Neuron (in vitro differentiated cells): ENCODE measurements at regions not wholly inside any gene's neighbourhood (a gene's known extent, or its start where the extent isn't known, plus 50 kb on each side); places are given as distances from the start of the nearest gene placed in this dataset.

Experiments used
- H2AFZ ChIP-seq: one replicate; pipeline ENCODE4 v1.6.1; 2013; ENCODE audit warnings: low read depth, mild to moderate bottlenecking, inconsistent platforms, low read length, moderate library complexity
- H3K27me3 ChIP-seq: one replicate; pipeline ENCODE4 v1.6.1; 2013; ENCODE audit warnings: low read length; ENCODE audit not compliant: insufficient read depth
- H3K36me3 ChIP-seq: one replicate; pipeline ENCODE4 v1.6.1; 2013; ENCODE audit warnings: low read length; ENCODE audit not compliant: insufficient read depth
- H3K4me1 ChIP-seq: one replicate; pipeline ENCODE4 v1.6.1; 2013; ENCODE audit warnings: low read length; ENCODE audit not compliant: insufficient read depth
- H3K4me3 ChIP-seq: 2 replicates; pipeline ENCODE4 v1.5.1; 2013; ENCODE audit warnings: mild to moderate bottlenecking, low read length, moderate library complexity
- H3K9me3 ChIP-seq: one replicate; pipeline ENCODE4 v1.6.1; 2013; ENCODE audit warnings: low read length

- no peak overlapping the region for H2AFZ ChIP-seq
- no peak overlapping the region for H3K4me3 ChIP-seq
- H3K36me3 ChIP-seq: no peaks in the 10 kb centered on the region
- no peaks in the 10 kb centered on the region for H3K27me3 ChIP-seq
- H3K9me3 ChIP-seq: no peaks in the 10 kb centered on the region
- H3K4me1 ChIP-seq: no peaks in the 10 kb centered on the region
Observed at GRCh38 chr6:103178193-103178592, 1681.5 kb downstream of the HACE1 start.

GRCh38 chr6:103177791-103178190 is 1681.9 kb downstream of the HACE1 start:
- no peak overlapping the region for H3K4me3 ChIP-seq
- no peaks in the 10 kb centered on the region for H3K36me3 ChIP-seq
- H2AFZ ChIP-seq: no peak overlapping the region
- no peaks in the 10 kb centered on the region for H3K9me3 ChIP-seq
- H3K27me3 ChIP-seq: no peaks in the 10 kb centered on the region
- no peaks in the 10 kb centered on the region for H3K4me1 ChIP-seq

GRCh38 chr6:103175056-103175455 is 1684.7 kb downstream of the HACE1 start:
- no peaks in the 10 kb centered on the region for H3K4me1 ChIP-seq

GRCh38 chr6:103167345-103168071 is 1692.2 kb downstream of the HACE1 start:
- no peaks in the 10 kb centered on the region for H3K9me3 ChIP-seq
- no peak overlapping the region for H3K4me3 ChIP-seq
- H3K27me3 ChIP-seq: no peaks in the 10 kb centered on the region
- H2AFZ ChIP-seq: no peak overlapping the region
- H3K36me3 ChIP-seq: no peaks in the 10 kb centered on the region
- H3K4me1 ChIP-seq: no peaks in the 10 kb centered on the region

More at GRCh38 chr6:103175056-103175455, 1684.7 kb downstream of the HACE1 start:
- no peaks in the 10 kb centered on the region for H3K36me3 ChIP-seq
- no peak overlapping the region for H2AFZ ChIP-seq
- H3K27me3 ChIP-seq: no peaks in the 10 kb centered on the region
- H3K4me3 ChIP-seq: no peak overlapping the region
- H3K9me3 ChIP-seq: no peaks in the 10 kb centered on the region

- no peaks in the 10 kb centered on the region for H3K4me1 ChIP-seq
- no peaks in the 10 kb centered on the region for H3K9me3 ChIP-seq
- no peaks in the 10 kb centered on the region for H3K36me3 ChIP-seq
- no peak overlapping the region for H2AFZ ChIP-seq
- H3K27me3 ChIP-seq: no peaks in the 10 kb centered on the region
- H3K4me3 ChIP-seq: no peak overlapping the region
Observed at GRCh38 chr6:103154779-103155572, 1704.7 kb downstream of the HACE1 start.

GRCh38 chr6:103153016-103153415 is 1706.7 kb downstream of the HACE1 start:
- Histone ChIP-seq H3K4me1 (no peaks in the 10 kb centered on the region), H3K27me3 (no peaks in the 10 kb centered on the region), H3K36me3 (no peaks in the 10 kb centered on the region), H2AFZ (no peak overlapping the region), H3K9me3 (no peaks in the 10 kb centered on the region), H3K4me3 (no peak overlapping the region)

- no peaks in the 10 kb centered on the region for H3K36me3 ChIP-seq
- no peaks in the 10 kb centered on the region for H3K9me3 ChIP-seq
- no peaks in the 10 kb centered on the region for H3K27me3 ChIP-seq
- H3K4me3 ChIP-seq: no peak overlapping the region
- no peak overlapping the region for H2AFZ ChIP-seq
- H3K4me1 ChIP-seq: no peaks in the 10 kb centered on the region
Observed at GRCh38 chr6:103142902-103143301, 1716.8 kb downstream of the HACE1 start.

- no peaks in the 10 kb centered on the region for H3K9me3 ChIP-seq
- no peak overlapping the region for H3K4me3 ChIP-seq
- no peaks in the 10 kb centered on the region for H3K4me1 ChIP-seq
- no peaks in the 10 kb centered on the region for H3K27me3 ChIP-seq
- no peak overlapping the region for H2AFZ ChIP-seq
- no peaks in the 10 kb centered on the region for H3K36me3 ChIP-seq
Observed at GRCh38 chr6:103140308-103141027, 1719.3 kb downstream of the HACE1 start.

GRCh38 chr6:103139377-103139776 is 1720.3 kb downstream of the HACE1 start:
- Histone ChIP-seq H3K27me3 (no peaks in the 10 kb centered on the region), H3K4me3 (no peak overlapping the region), H2AFZ (no peak overlapping the region), H3K36me3 (no peaks in the 10 kb centered on the region), H3K4me1 (no peaks in the 10 kb centered on the region), H3K9me3 (no peaks in the 10 kb centered on the region)

GRCh38 chr6:103124471-103124870 is 1731.0 kb downstream of the GRIK2 start:
- H3K9me3 ChIP-seq: no peaks in the 10 kb centered on the region
- no peak overlapping the region for H3K4me3 ChIP-seq
- no peaks in the 10 kb centered on the region for H3K36me3 ChIP-seq
- H3K27me3 ChIP-seq: no peaks in the 10 kb centered on the region
- no peak overlapping the region for H2AFZ ChIP-seq
- H3K4me1 ChIP-seq: no peaks in the 10 kb centered on the region

GRCh38 chr6:103122766-103123601 is 1729.5 kb downstream of the GRIK2 start:
- Histone ChIP-seq H3K27me3 (no peaks in the 10 kb centered on the region), H3K4me1 (no peaks in the 10 kb centered on the region), H3K9me3 (no peaks in the 10 kb centered on the region), H3K4me3 (no peak overlapping the region), H3K36me3 (no peaks in the 10 kb centered on the region), H2AFZ (no peak overlapping the region)

- Histone ChIP-seq H3K4me1 (no peaks in the 10 kb centered on the region), H2AFZ (no peak overlapping the region), H3K27me3 (no peaks in the 10 kb centered on the region), H3K4me3 (no peak overlapping the region), H3K36me3 (no peaks in the 10 kb centered on the region), H3K9me3 (no peaks in the 10 kb centered on the region)
Observed at GRCh38 chr6:103119056-103119455, 1725.5 kb downstream of the GRIK2 start.
